K562 (cell line): ENCODE measurements at regions not wholly inside any gene's neighbourhood (a gene's known extent, or its start where the extent isn't known, plus 50 kb on each side); places are given as distances from the start of the nearest gene placed in this dataset.

Source experiments
- ATAC-seq: fragments of 200-7000 bp; cut with Tn5 transposase; 3 replicates; pipeline ENCODE4 v1.9.1; 2020; ENCODE audit warnings: moderate library complexity
- BruUV-seq: library from RNA; stranded (reverse); fragments of 400-500 nt; replicated peaks from 2 replicates; lab custom pipeline; 2021; lab: Mats Ljungman, UMichigan
- CTCF ChIA-PET: fragments of 300-600 bp; formaldehyde crosslinking; extraction: SDS; loops from one replicate; lab custom pipeline; 2021; ENCODE audit warnings: low intra/inter-chr PET ratio; lab: Yijun Ruan, JAX
- POLR2A ChIA-PET: fragments of 300-600, 350-650 bp; sonication (Branson Sonifier 250); formaldehyde crosslinking; extraction: SDS; loops from one replicate; lab custom pipeline; 2021; ENCODE audit warnings: antibody characterized with exemption, inconsistent platforms; lab: Yijun Ruan, JAX
- DNase-seq, 4 experiments: peaks; one replicate each; pipeline versions ENCODE4 v3.0.0 to v3.0.0-alpha.2; 2011 to 2018; ENCODE audit warnings: low spot score in 3 of 4, mixed read lengths in 3 of 4; ENCODE audit errors: extremely low read depth in 1 of 4
- FAIRE-seq: peaks from 2 replicates; lab custom pipeline; 2011; peaks lifted over from hg19 to GRCh38; lab: Jason Lieb, UNC
- H2AFZ ChIP-seq: 2 replicates; pipeline ENCODE4 v1.6.0; 2011; ENCODE audit warnings: low read depth, low read length, control low read depth, inconsistent platforms
- H3K27ac ChIP-seq: fragments of 200-600 bp; 3 replicates; pipeline ENCODE4 v1.8.0; 2011; ENCODE audit warnings: low read depth, mild to moderate bottlenecking, control low read depth, inconsistent platforms, low read length, moderate library complexity, mixed read lengths; ENCODE audit errors: extremely low read depth
- H3K27me3 ChIP-seq, 2 experiments: fragments of 300-600 bp in 1 of 2; 2 replicates in 1 of 2; 3 replicates in 1 of 2; pipeline versions ENCODE4 v1.6.0 to v1.8.0; 2011; ENCODE audit warnings: inconsistent platforms in 2 of 2, low read length in 2 of 2, mild to moderate bottlenecking in 1 of 2, mixed read lengths in 1 of 2, moderate library complexity in 1 of 2; ENCODE audit not compliant: control insufficient read depth in 2 of 2, insufficient read depth in 2 of 2
- H3K36me3 ChIP-seq: fragments of 300-600 bp; 3 replicates; pipeline ENCODE4 v1.8.0; 2011; ENCODE audit warnings: mild to moderate bottlenecking, low read length, inconsistent platforms; ENCODE audit not compliant: control insufficient read depth, insufficient read depth
- H3K4me1 ChIP-seq, 2 experiments: fragments of 200-600 bp in 1 of 2; replicated peaks in 1 of 2; 2 replicates in 1 of 2; 3 replicates in 1 of 2; pipeline versions ENCODE4 v1.5.1 to v1.8.0; 2011; ENCODE audit warnings: inconsistent platforms in 2 of 2, low read length in 2 of 2, mild to moderate bottlenecking in 1 of 2, mixed read lengths in 1 of 2, moderate library complexity in 1 of 2; ENCODE audit not compliant: control insufficient read depth in 2 of 2, insufficient read depth in 2 of 2
- H3K4me2 ChIP-seq: 2 replicates; pipeline ENCODE4 v1.6.1; 2011; ENCODE audit warnings: low read length, control low read depth, inconsistent platforms, mixed read lengths; ENCODE audit not compliant: insufficient read depth
- H3K4me3 ChIP-seq: fragments of 200-600 bp; sonication (generic), shearing (Covaris generic); 2 replicates; pipeline ENCODE4 v1.5.1; 2016; ENCODE audit warnings: control low read depth, inconsistent platforms
- H3K79me2 ChIP-seq: fragments of 200-600 bp; 3 replicates; pipeline ENCODE4 v1.8.0; 2011; ENCODE audit warnings: low read length, inconsistent platforms; ENCODE audit not compliant: control insufficient read depth, insufficient read depth
- H3K9ac ChIP-seq, 2 experiments: 2 replicates each; pipeline versions ENCODE4 v1.6.0 to v1.6.1; 2011; ENCODE audit warnings: low read depth in 2 of 2, low read length in 2 of 2, control low read depth in 1 of 2, inconsistent platforms in 1 of 2, mild to moderate bottlenecking in 1 of 2, mixed read lengths in 1 of 2; ENCODE audit not compliant: insufficient read depth in 1 of 2
- H3K9me1 ChIP-seq: one replicate; pipeline ENCODE4 v1.6.0; 2011; ENCODE audit warnings: inconsistent platforms, mild to moderate bottlenecking, low read length, moderate library complexity; ENCODE audit not compliant: control insufficient read depth, insufficient read depth
- H3K9me3 ChIP-seq: replicated peaks from 2 replicates; pipeline ENCODE4 v1.5.1; 2011; ENCODE audit warnings: low read depth, low read length, inconsistent platforms; ENCODE audit not compliant: control insufficient read depth, insufficient read depth
- H4K20me1 ChIP-seq: replicated peaks from 2 replicates; pipeline ENCODE4 v1.6.1; 2011; ENCODE audit warnings: low read length, inconsistent platforms, mixed read lengths; ENCODE audit not compliant: control insufficient read depth, insufficient read depth
- BACH1 ChIP-seq: fragments of 200-800 bp; sonication (Bioruptor generic); IDR thresholded peaks from 2 replicates; pipeline ENCODE4 v1.6.1; 2016; ENCODE audit warnings: missing genetic modification characterization, missing compliant biosample characterization
- C11orf30 ChIP-seq: fragments of 450-650 bp; IDR thresholded peaks from 2 replicates; pipeline ENCODE4 v1.6.1; 2016; ENCODE audit warnings: low read depth, mild to moderate bottlenecking
- CBFA2T2 ChIP-seq: fragments of 450-650 bp; conservative IDR thresholded peaks from 2 replicates; pipeline ENCODE4 v1.6.1; 2017; ENCODE audit warnings: mild to moderate bottlenecking
- CBX2 ChIP-seq: fragments of 200-600 bp; sonication (generic); IDR thresholded peaks from one replicate; pipeline ENCODE4 v1.6.1; 2012; ENCODE audit warnings: mild to moderate bottlenecking, low read length, inconsistent platforms; ENCODE audit not compliant: insufficient read depth, poor library complexity, severe bottlenecking
- E2F3 ChIP-seq: fragments of 250-450 bp; sonication (Bioruptor Pico); IDR thresholded peaks from 2 replicates; pipeline ENCODE4 v1.4.0; 2020; ENCODE audit warnings: mild to moderate bottlenecking
- EGR1 ChIP-seq: fragments of 450-650 bp; conservative IDR thresholded peaks from 2 replicates; pipeline ENCODE4 v1.6.1; 2017; ENCODE audit warnings: mild to moderate bottlenecking
- MAFF ChIP-seq: IDR thresholded peaks from 2 replicates; pipeline ENCODE4 v1.6.1; 2012; ENCODE audit warnings: low read length, improper control_type of control experiment
- MAFG ChIP-seq: fragments of 450-650 bp; conservative IDR thresholded peaks from 2 replicates; pipeline ENCODE4 v1.6.1; 2016; ENCODE audit warnings: missing genetic modification characterization, missing compliant biosample characterization
- MAFK ChIP-seq: IDR thresholded peaks from 2 replicates; pipeline ENCODE4 v1.6.1; 2011; ENCODE audit warnings: low read length, improper control_type of control experiment
- NR1H2 ChIP-seq: sonication (generic); formaldehyde crosslinking; IDR thresholded peaks from 2 replicates; pipeline ENCODE4 v1.4.0; 2020; ENCODE audit warnings: mild to moderate bottlenecking, missing genetic modification reagents
- ZNF316 ChIP-seq: fragments of 450-650 bp; IDR thresholded peaks from 2 replicates; pipeline ENCODE4 v1.6.1; 2016
- ZNF512 ChIP-seq: IDR thresholded peaks from 2 replicates; pipeline ENCODE4 v1.6.1; 2016; ENCODE audit warnings: missing genetic modification characterization, missing compliant biosample characterization
- WGBS: fragments of 100-300 bp; shearing (Covaris generic); methylation state at CpG from one replicate; pipeline ENCODE4 v1.1.6; 2016; ENCODE audit warnings: low coverage, mixed read lengths; ENCODE audit not compliant: insufficient coverage; ENCODE audit errors: missing lambda C conversion rate; 5-methylcytosine and 5-hydroxymethylcytosine counted together
- in situ Hi-C: fragments of 300-500 bp; cut with MboI; formaldehyde crosslinking; loops from 4 replicates; pipeline ENCODE4 v1.15.0; 2018; ENCODE audit warnings: inconsistent platforms, mixed read lengths
- intact Hi-C: fragments of 100-400 bp; cut with micrococcal nuclease; formaldehyde crosslinking; loops from 2 replicates; pipeline ENCODE4 v1.14.2; 2022

- FAIRE-seq, result no peak
- Histone ChIP-seq H3K36me3 (no peaks in the 10 kb centered on the region), H3K4me2 (no peak overlapping the region), H3K9ac (no peak overlapping the region), H4K20me1 (no peaks in the 10 kb centered on the region), H3K27me3 (no peaks in the 10 kb centered on the region), H3K4me1 (no peaks in the 10 kb centered on the region), H2AFZ (no peak overlapping the region), H3K9me1 (no peaks in the 10 kb centered on the region), H3K79me2 (no peaks in the 10 kb centered on the region), H3K27ac (no peak overlapping the region), H3K9me3 (no peaks in the 10 kb centered on the region), H3K4me3 (no peak overlapping the region)
- WGBS, result 0% methylated on average over 10 of the region's 11 CpGs
- ATAC-seq, result no peak
- CTCF ChIA-PET, result no interaction called here
- BruUV-seq, result no TSS peak
- in situ Hi-C loops, result no loop called here
- intact Hi-C loops, result no loop called here
- POLR2A ChIA-PET, result no interaction called here
- no peak for DNase-seq
- peak; percentile 83 for TF ChIP-seq MAFG (tag)
- peak; percentile 88 for TF ChIP-seq ZNF316
- TF ChIP-seq E2F3 (CRISPR knock-in tag), result no peak
- TF ChIP-seq MAFF, result peak; percentile 77
- peak; percentile 77; the same call in 1 of the 2 replicates for TF ChIP-seq MAFK
- TF ChIP-seq BACH1 (tag), result peak; percentile 60
- no peak for TF ChIP-seq NR1H2 (CRISPR knock-in tag)
- no peak for TF ChIP-seq CBFA2T2
- 0 out of 2 replicates have a peak, but pooled peaks have one; percentile 30 for TF ChIP-seq EGR1
- TF ChIP-seq CBX2, result no peak
- TF ChIP-seq C11orf30, result peak; percentile 76
- TF ChIP-seq ZNF512 (tag), result no peak
Measured at GRCh38 chr13:80132741-80133601, 208.0 kb downstream of the SPRY2 start.
